Activated gamma-delta T cell (primary cell): ENCODE measurements at regions not wholly inside any gene's neighbourhood (a gene's known extent, or its start where the extent isn't known, plus 50 kb on each side); places are given as distances from the start of the nearest gene placed in this dataset.

Source experiments
- DNase-seq: peaks from one replicate; lab custom pipeline; 2025; lab: John Stamatoyannopoulos, UW

GRCh38 chr1:39107341-39108290 is 81.5 kb downstream of the NDUFS5 start:
- no peak for DNase-seq

DNA sequence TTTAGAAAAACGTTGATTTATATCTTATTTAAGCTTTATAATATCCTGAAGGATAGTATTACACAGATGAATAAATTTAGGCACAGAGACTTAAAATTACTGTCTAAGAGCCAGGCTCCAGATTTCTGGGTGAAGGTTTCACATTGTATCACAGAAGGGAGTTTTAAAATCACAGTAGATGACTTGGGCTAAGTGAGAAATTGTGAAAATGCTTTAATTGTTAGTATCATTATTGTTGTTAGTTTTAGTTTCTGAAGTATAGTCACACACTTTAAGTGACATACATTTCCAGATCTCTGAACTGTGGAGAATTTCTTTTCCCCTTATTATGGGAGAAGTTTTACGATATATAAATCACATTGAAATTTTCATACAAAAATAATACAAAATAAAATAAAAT is 83.5 kb downstream of the NDUFS5 start:
- no peak for DNase-seq

GRCh38 chr1:39110325-39110851 is 84.2 kb downstream of the NDUFS5 start:
- no peak for DNase-seq

- no peak for DNase-seq
Observed at GRCh38 chr1:39110882-39111281, 84.7 kb downstream of the NDUFS5 start.

DNA sequence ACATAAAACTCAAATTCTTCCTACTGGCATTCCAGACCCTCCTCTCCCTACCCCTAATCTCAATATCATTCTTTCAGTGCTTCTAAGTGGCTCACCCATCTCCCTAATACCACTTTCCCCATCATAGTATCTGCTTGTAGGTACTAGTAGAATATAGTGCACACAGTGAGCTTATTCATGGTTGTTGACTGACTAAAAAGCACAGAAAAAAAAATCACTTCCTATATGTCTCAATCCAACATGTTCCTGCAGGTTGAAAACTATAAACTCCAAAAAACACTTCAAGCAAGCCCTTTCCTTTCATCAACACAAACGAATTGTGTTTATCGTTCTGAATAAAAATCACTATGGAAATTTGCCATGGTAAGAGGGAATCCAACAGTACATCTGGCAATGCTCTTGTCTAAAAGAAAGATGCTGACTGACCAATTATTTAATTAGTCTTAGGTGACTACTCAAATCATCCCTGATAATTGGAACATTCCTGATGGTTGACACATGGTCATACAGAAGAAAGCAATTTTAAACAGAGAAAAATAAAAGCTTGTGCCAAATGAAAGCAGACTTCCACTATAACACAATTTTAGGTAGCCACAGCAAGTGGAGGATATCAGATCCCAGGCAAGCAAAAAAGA is 87.1 kb downstream of the NDUFS5 start:
- no peak for DNase-seq

GRCh38 chr1:39115271-39116110 is 89.0 kb upstream of the MACF1 start:
- DNase-seq, result no peak

- no peak for DNase-seq
Observed at GRCh38 chr1:39116116-39116607, 88.3 kb upstream of the MACF1 start.

GRCh38 chr1:39116860-39117728 is 87.4 kb upstream of the MACF1 start:
- no peak for DNase-seq

- no peak for DNase-seq
Observed at GRCh38 chr1:39117899-39118450, 86.5 kb upstream of the MACF1 start.

DNA sequence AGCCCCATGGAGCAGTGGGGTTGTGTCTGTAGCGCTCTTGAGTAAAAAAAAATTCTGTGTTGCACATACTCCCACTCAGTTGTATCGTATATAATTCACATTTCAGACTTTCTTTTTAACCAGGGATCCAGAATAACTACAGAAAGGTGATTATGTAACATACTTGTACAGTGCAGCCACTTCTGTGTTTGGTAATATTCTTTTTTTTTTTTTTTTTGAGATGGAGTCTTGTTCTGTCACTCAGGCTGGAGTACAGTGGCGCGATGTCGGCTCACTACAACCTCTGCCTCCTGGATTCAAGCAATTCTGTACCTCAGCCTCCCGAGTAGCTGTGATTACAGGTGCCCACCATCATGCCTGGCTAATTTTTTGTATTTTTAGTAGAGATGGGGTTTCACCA is 82.4 kb upstream of the MACF1 start:
- no peak for DNase-seq

DNA sequence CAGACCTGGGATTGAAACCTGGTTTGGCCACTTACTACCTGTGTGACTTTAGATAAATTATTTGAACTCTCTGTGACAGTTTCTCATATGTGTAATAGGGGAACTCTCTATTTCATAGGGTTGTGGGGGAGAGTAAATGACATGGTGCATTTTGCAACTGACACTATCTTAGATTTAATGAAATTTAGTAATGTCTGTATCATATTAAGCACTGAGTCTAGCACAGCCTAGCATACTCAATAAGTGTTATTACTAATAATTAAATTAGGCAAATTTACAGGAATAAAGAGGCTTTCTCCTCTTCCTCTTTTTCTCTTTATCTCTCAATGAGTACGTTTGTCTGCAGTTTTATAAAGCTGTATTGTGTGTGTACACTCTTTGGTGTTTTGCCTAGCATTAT is 80.2 kb upstream of the MACF1 start:
- no peak for DNase-seq

GRCh38 chr1:39127513-39127912 is 77.0 kb upstream of the MACF1 start:
- no peak for DNase-seq

GRCh38 chr1:39128126-39128525 is 76.4 kb upstream of the MACF1 start:
- DNase-seq, result no peak

DNA sequence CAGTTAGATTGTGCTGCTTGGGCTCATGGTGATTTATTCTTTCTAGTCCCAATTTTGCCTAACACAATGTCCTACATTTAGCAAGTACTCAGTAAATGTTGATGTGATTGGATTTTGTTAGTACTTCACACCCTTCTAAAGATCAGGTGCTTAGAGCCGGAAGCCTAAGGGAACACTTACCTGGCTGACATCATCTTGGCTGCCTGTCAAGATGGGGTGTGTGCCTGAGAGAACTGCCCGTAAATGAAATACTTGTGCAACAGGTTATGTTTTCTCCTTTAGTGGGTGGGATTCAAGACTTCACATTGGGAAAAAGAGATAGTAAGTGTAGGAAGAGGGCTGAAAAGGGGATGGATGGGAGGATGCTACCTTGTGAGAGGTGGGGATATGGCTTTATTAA is 75.5 kb upstream of the MACF1 start:
- no peak for DNase-seq

DNA sequence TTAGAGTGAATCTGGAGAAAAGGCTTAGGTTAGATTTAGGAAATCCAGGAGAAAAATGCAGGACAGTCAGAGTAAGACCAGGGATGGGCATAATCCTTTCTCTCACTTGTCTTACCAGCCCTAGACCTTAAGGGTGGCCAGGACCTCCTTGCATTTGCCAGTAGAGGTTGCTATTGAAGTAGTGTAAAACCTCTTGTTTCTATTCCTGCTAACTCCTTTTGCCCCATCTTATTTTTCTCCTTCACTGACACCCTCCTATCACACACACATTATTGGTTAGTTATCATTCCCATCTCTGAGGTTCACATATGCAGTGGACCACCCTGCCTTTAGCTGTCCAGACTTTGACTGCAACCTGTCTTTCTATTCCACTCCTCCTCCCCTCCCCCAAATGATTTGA is 75.0 kb upstream of the MACF1 start:
- DNase-seq, result no peak

DNA sequence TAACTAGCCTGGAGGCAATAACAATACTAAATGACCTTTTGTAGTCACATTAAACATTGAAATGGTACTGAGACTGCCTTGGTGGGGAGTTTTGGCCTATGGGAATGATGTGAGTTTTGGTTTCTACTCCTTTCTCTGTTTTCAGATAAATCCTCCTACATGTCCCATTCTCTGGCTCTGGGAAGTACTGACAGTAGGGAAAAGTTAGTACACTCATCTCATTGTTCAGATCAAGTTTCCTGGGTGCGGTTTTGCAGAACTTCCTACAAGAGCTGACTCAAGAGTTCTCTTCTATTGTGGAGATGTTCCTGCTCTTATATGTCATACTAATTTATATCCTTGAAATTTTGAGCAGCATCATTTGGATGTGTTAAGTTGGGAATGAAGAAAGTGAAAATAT is 74.2 kb upstream of the MACF1 start:
- DNase-seq, result no peak

DNA sequence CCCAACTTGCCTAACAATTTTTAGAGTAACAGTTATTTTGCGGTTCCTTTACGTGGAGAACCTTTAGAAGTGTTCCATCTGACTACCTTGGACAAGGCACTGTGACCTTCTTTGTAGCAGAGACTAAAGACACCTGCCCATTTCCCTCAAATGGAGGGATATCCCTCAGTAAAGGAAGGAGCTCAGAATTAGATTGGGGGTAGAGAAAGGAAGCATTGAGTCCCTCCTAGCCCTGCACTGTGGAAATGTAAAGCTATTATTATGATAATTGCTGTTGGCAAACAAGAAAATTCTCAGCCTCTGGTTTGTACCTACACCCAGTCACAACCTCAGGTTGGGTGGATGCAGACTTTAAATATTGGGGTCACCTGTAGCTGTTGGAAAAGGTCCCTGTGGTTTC is 72.6 kb upstream of the MACF1 start:
- no peak for DNase-seq

DNA sequence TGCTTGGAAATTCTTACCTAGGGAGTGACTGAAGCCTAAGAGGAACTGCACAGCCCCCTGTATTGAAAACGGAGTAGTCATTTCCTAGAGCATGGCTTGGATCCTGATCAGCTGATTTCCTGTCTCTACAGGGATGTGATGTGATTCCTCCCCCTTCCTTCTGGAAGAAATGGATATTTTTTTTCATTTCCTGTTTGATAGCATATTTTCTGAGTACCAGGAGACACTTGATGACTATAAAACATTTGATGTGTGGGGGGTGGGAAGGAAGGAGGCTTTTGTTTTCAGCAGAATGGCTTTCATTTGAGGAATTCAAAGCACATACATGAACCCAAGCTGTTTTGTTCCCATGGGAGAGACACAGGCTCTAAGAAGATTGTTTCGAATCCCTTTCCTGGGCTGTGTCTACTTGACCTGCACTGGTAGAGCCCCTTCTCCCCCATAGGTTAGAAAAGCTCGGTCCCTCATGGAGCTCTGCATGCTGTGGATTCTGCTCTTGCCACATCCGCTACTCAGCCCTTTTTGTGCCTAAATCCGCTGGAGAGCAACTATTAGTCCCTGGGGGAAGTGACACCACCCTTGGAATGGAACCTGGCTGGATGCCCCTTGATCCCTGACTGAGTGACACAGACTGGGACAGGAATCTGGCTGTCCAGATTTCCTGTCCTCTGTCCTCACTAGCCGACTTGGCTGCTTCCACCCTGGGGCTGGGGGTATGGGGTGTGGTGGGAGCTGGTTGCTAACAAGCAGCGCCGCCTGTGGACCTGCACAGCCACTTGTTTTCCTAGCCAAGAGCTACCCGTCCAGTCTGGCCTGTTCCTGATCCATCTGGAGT is 71.8 kb upstream of the MACF1 start:
- DNase-seq, result no peak

DNA sequence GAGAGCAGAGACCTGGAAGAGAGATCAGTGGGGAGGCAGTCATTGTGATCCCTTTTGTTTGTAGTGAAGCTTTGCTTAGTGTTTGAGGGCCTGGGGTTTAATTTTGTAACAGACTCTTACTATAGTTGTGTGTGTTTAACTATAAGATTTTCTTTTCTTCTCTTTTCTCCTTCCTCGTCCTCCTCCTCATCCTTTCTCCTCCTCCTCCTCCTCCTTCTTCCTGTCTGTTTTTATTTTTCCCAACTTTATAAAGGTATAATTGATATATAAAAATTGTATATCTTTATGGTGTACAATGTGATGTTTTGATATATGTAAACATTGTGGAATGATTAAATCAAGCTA is 71.2 kb upstream of the MACF1 start:
- no peak for DNase-seq

GRCh38 chr1:39134768-39135333 is 69.6 kb upstream of the MACF1 start:
- no peak for DNase-seq
